Calu3 (cell line): ENCODE measurements at regions not wholly inside any gene's neighbourhood (a gene's known extent, or its start where the extent isn't known, plus 50 kb on each side); places are given as distances from the start of the nearest gene placed in this dataset.
A peak's percentile ranks its signal among the peaks of the same experiment; 100 is the strongest.

Experiments used
- BruUV-seq: library from RNA; stranded (reverse); fragments of 400-500 nt; replicated peaks from 2 replicates; lab custom pipeline; 2021; lab: Mats Ljungman, UMichigan
- CTCF ChIA-PET: fragments of 300-600 bp; sonication (Branson Sonifier 250); formaldehyde crosslinking; loops from one replicate; lab custom pipeline; 2022; ENCODE audit warnings: antibody characterized with exemption; lab: Charles Lee
- DNase-seq: peaks from one replicate; pipeline ENCODE4 v3.0.0; 2022
- H3K27ac Mint-ChIP-seq: one replicate; pipeline ENCODE4 v1.8.0; 2022; ENCODE audit warnings: mixed read lengths; ENCODE audit not compliant: unreplicated experiment
- H3K27me3 Mint-ChIP-seq: one replicate; pipeline ENCODE4 v1.8.0; 2022; ENCODE audit warnings: mixed read lengths; ENCODE audit not compliant: unreplicated experiment
- H3K36me3 Mint-ChIP-seq: one replicate; pipeline ENCODE4 v1.8.0; 2022; ENCODE audit warnings: mild to moderate bottlenecking, moderate library complexity, mixed read lengths; ENCODE audit not compliant: insufficient read depth, unreplicated experiment
- H3K4me1 Mint-ChIP-seq: one replicate; pipeline ENCODE4 v1.8.0; 2022; ENCODE audit warnings: mild to moderate bottlenecking, low read depth, mixed read lengths; ENCODE audit not compliant: unreplicated experiment
- H3K4me3 Mint-ChIP-seq: one replicate; pipeline ENCODE4 v1.8.0; 2022; ENCODE audit warnings: mild to moderate bottlenecking, low read depth, moderate library complexity, mixed read lengths; ENCODE audit not compliant: unreplicated experiment
- H3K9me3 Mint-ChIP-seq: one replicate; pipeline ENCODE4 v1.8.0; 2022; ENCODE audit warnings: low read depth, mixed read lengths; ENCODE audit not compliant: unreplicated experiment
- intact Hi-C: fragments of 100-400 bp; cut with micrococcal nuclease; formaldehyde crosslinking; loops from one replicate; pipeline ENCODE4 v1.10.0; 2022; ENCODE audit not compliant: unreplicated experiment
- TF ChIP-seq, protein P1 (sequence below): fragments of 200-600 bp; IDR thresholded peaks from one replicate; pipeline ENCODE4 v1.8.0; 2022; ENCODE audit warnings: antibody characterized with exemption; ENCODE audit not compliant: unreplicated experiment

- DNase-seq: peak; percentile 79
- Mint-ChIP-seq H3K9me3 (no peaks in the 10 kb centered on the region), H3K27me3 (no peaks in the 10 kb centered on the region), H3K4me3 (peak overlapping the region; percentile 5), H3K27ac (peak overlapping the region; percentile 82), H3K36me3 (peaks cover 13% of the 10 kb centered on the region), H3K4me1 (peaks cover 37% of the 10 kb centered on the region)
- intact Hi-C loops: loop anchor here (2.0 kb wide), 1 partner anchor 35 kb away; no protein-coding TSS in a partner anchor
- CTCF ChIA-PET: interaction anchor here (0.7 to 1.4 kb wide), 4 partner anchors 22 to 127 kb away, joined by 3 to 4 read pairs (median 4); partner anchors contain the start of gene NCK2
- TF ChIP-seq, protein P1, sequence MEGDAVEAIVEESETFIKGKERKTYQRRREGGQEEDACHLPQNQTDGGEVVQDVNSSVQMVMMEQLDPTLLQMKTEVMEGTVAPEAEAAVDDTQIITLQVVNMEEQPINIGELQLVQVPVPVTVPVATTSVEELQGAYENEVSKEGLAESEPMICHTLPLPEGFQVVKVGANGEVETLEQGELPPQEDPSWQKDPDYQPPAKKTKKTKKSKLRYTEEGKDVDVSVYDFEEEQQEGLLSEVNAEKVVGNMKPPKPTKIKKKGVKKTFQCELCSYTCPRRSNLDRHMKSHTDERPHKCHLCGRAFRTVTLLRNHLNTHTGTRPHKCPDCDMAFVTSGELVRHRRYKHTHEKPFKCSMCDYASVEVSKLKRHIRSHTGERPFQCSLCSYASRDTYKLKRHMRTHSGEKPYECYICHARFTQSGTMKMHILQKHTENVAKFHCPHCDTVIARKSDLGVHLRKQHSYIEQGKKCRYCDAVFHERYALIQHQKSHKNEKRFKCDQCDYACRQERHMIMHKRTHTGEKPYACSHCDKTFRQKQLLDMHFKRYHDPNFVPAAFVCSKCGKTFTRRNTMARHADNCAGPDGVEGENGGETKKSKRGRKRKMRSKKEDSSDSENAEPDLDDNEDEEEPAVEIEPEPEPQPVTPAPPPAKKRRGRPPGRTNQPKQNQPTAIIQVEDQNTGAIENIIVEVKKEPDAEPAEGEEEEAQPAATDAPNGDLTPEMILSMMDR: no peak
- BruUV-seq: no TSS peak
Observed at GRCh38 chr2:105617631-105618350, 126.9 kb upstream of the NCK2 start.

DNA sequence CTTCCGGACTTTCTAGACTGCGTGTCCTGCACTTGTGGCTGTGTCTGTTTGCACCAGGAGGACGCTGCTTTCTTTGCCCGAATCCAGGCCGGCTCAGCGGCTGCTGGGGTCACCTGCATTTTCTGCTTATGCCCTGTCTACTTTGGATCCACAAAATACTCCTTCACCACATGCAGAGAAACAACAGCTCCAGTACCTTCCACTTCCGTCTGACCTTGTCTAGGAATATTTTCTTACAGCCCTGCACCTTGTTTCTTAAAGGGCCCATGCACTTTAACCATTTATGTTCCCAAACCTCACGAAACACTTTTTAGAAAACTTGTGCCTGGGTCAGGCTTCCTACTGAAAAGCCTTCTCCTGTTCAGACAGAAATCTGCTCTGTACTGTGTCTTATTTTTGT lies 129.4 kb upstream of the NCK2 start:
- H3K9me3 Mint-ChIP-seq: no peaks in the 10 kb centered on the region
- CTCF ChIA-PET: interaction anchor here (0.6 kb wide), 1 partner anchor 97 kb away, joined by 3 read pairs; no protein-coding TSS in a partner anchor
- peaks cover 37% of the 10 kb centered on the region for H3K4me1 Mint-ChIP-seq
- H3K27ac Mint-ChIP-seq: peak overlapping the region; percentile 81
- DNase-seq: no peak
- no TSS peak for BruUV-seq
- peak overlapping the region; percentile 67 for H3K4me3 Mint-ChIP-seq
- H3K27me3 Mint-ChIP-seq: no peaks in the 10 kb centered on the region
- TF ChIP-seq, protein P1: no peak
- intact Hi-C loops: no loop called here
- peaks cover 13% of the 10 kb centered on the region for H3K36me3 Mint-ChIP-seq

GRCh38 chr2:105611811-105612424 lies 132.8 kb upstream of the NCK2 start:
- H3K4me3 Mint-ChIP-seq: no peak overlapping the region
- intact Hi-C loops: no loop called here
- H3K4me1 Mint-ChIP-seq: peaks cover 26% of the 10 kb centered on the region
- peaks cover 5% of the 10 kb centered on the region for H3K36me3 Mint-ChIP-seq
- TF ChIP-seq, protein P1: no peak
- CTCF ChIA-PET: interaction anchor here (0.6 to 1.0 kb wide), 2 partner anchors 16 to 33 kb away, joined by 3 to 4 read pairs; no protein-coding TSS in a partner anchor
- no TSS peak for BruUV-seq
- no peaks in the 10 kb centered on the region for H3K9me3 Mint-ChIP-seq
- DNase-seq: no peak
- H3K27me3 Mint-ChIP-seq: no peaks in the 10 kb centered on the region
- no peak overlapping the region for H3K27ac Mint-ChIP-seq

DNA sequence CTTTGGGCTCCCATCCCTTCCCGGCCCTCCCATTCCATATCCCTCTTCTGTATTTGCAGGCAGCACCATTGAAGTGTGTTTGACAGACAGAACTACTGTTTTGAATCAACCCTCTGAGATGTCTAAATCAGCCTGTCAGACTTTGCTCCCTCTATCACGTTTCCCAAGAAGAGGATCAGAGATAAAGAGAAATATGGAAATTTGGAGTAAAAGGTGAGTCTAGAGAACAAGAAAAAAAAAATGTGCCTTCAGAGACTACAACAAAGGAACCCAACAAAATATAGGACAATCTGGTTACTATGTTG lies 133.4 kb upstream of the NCK2 start:
- no TSS peak for BruUV-seq
- intact Hi-C loops: no loop called here

More for the DNA sequence above, 133.4 kb upstream of the NCK2 start:
- Mint-ChIP-seq H3K27me3 (no peaks in the 10 kb centered on the region), H3K4me1 (peaks cover 21% of the 10 kb centered on the region), H3K27ac (no peak overlapping the region), H3K4me3 (no peak overlapping the region), H3K36me3 (peaks cover 5% of the 10 kb centered on the region), H3K9me3 (no peaks in the 10 kb centered on the region)
- no peak for DNase-seq
- TF ChIP-seq, protein P1: no peak
- CTCF ChIA-PET: no interaction called here
